Left lung (tissue), 4 donors: ENCODE measurements at regions not wholly inside any gene's neighbourhood (a gene's known extent, or its start where the extent isn't known, plus 50 kb on each side); places are given as distances from the start of the nearest gene placed in this dataset.

ENCODE experiments used
- ATAC-seq: fragments of 200-7000 bp; cut with Tn5 transposase; one replicate; pipeline ENCODE4 v1.9.1; 2020; ENCODE audit warnings: moderate library complexity
- DNase-seq, 4 donors: peaks; one replicate each; pipeline ENCODE4 v3.0.0-alpha.2; 2013 to 2020
- H3K27ac ChIP-seq, 2 donors: fragments of 200-600 bp; sonication (generic) in 1 of 2; one replicate each; pipeline versions ENCODE4 v1.5.0 to v1.8.0; 2020 to 2021
- H3K27me3 ChIP-seq, 2 donors: fragments of 200-600 bp; sonication (generic) in 1 of 2; one replicate each; pipeline versions ENCODE4 v1.5.0 to v1.8.0; 2020 to 2021
- H3K36me3 ChIP-seq, 2 donors: fragments of 200-600 bp; sonication (generic) in 1 of 2; one replicate each; pipeline versions ENCODE4 v1.5.0 to v1.8.0; 2020 to 2021
- H3K4me1 ChIP-seq, 2 donors: fragments of 200-600 bp; one replicate each; pipeline ENCODE4 v1.8.0; 2021
- H3K4me3 ChIP-seq, 2 donors: fragments of 200-600 bp; sonication (generic) in 1 of 2; one replicate each; pipeline versions ENCODE4 v1.5.0 to v1.8.0; 2020 to 2021; ENCODE audit warnings: mild to moderate bottlenecking in 1 of 2
- H3K9me3 ChIP-seq, 2 donors: fragments of 200-600 bp; sonication (generic) in 1 of 2; one replicate each; pipeline versions ENCODE4 v1.5.0 to v1.8.0; 2020 to 2021
- CTCF ChIP-seq, 2 donors: fragments of 200-600 bp; sonication (generic) in 1 of 2; IDR thresholded peaks; one replicate each; pipeline versions ENCODE4 v1.5.0 to v1.8.0; 2021; ENCODE audit warnings: antibody characterized with exemption in 2 of 2
- intact Hi-C, 2 donors: fragments of 100-400 bp; cut with DNase I; formaldehyde crosslinking; loops; one replicate each; pipeline versions ENCODE4 v1.11.2 to v1.14.2; 2022
- donor health status: DM: no; HTN: yes; CAD: no.
- donor health status: DM: no; HTN: no; CAD: no.

- H3K36me3 ChIP-seq = no peaks in the 10 kb centered on the region
- ATAC-seq = no peak
- DNase-seq = no peak
- H3K27me3 ChIP-seq = no peaks in the 10 kb centered on the region
- no peak overlapping the region for H3K27ac ChIP-seq
- no peak for TF ChIP-seq CTCF (IDR thresholded peaks at IDR 0.05)
- H3K4me1 ChIP-seq = no peaks in the 10 kb centered on the region
- no peak overlapping the region for H3K4me3 ChIP-seq
- intact Hi-C loops = no loop called here
- H3K9me3 ChIP-seq = no peaks in the 10 kb centered on the region
Measured at GRCh38 chr2:6434438-6434837, 431.3 kb downstream of the CMPK2 start.

- no peak for TF ChIP-seq CTCF (IDR thresholded peaks at IDR 0.05)
- Histone ChIP-seq H3K4me3 (no peak overlapping the region), H3K27me3 (no peaks in the 10 kb centered on the region), H3K36me3 (no peaks in the 10 kb centered on the region), H3K9me3 (no peaks in the 10 kb centered on the region), H3K27ac (no peak overlapping the region), H3K4me1 (no peaks in the 10 kb centered on the region)
- ATAC-seq = no peak
- no peak for DNase-seq
- intact Hi-C loops = no loop called here
Measured at GRCh38 chr2:6441800-6442199, 423.9 kb downstream of the CMPK2 start.

GRCh38 chr2:6442252-6442985, 423.3 kb downstream of the CMPK2 start:
- ATAC-seq (no peak), DNase-seq (peak in 2 of 4 donors; percentile 16 to 23)
- Histone ChIP-seq H3K4me3 (no peak overlapping the region), H3K27ac (no peak overlapping the region), H3K9me3 (no peaks in the 10 kb centered on the region), H3K27me3 (no peaks in the 10 kb centered on the region), H3K4me1 (no peaks in the 10 kb centered on the region), H3K36me3 (no peaks in the 10 kb centered on the region)
- TF ChIP-seq CTCF (IDR thresholded peaks at IDR 0.05) = no peak
- intact Hi-C loops = no loop called here

GRCh38 chr2:6443061-6443823, 422.5 kb downstream of the CMPK2 start:
- H3K4me3 ChIP-seq = no peak overlapping the region
- no peaks in the 10 kb centered on the region for H3K27me3 ChIP-seq
- no peak overlapping the region for H3K27ac ChIP-seq
- no peak for TF ChIP-seq CTCF (IDR thresholded peaks at IDR 0.05)
- no peak for ATAC-seq
- H3K36me3 ChIP-seq = no peaks in the 10 kb centered on the region
- no peak for DNase-seq
- H3K9me3 ChIP-seq = no peaks in the 10 kb centered on the region
- intact Hi-C loops = no loop called here
- H3K4me1 ChIP-seq = no peaks in the 10 kb centered on the region

GRCh38 chr2:6444514-6444913, 421.2 kb downstream of the CMPK2 start:
- no peaks in the 10 kb centered on the region for H3K9me3 ChIP-seq
- H3K27ac ChIP-seq = no peak overlapping the region
- no peak for ATAC-seq
- TF ChIP-seq CTCF (IDR thresholded peaks at IDR 0.05) = no peak
- no peak overlapping the region for H3K4me3 ChIP-seq
- no peaks in the 10 kb centered on the region for H3K27me3 ChIP-seq
- no peak for DNase-seq
- H3K36me3 ChIP-seq = no peaks in the 10 kb centered on the region
- no peaks in the 10 kb centered on the region for H3K4me1 ChIP-seq
- intact Hi-C loops = no loop called here
